HG02852 (cell line): ENCODE measurements at regions not wholly inside any gene's neighbourhood (a gene's known extent, or its start where the extent isn't known, plus 50 kb on each side); places are given as distances from the start of the nearest gene placed in this dataset.
"Not testable (repeated sequence)": the region's sequence is repeated elsewhere in the genome, so short reads cannot be mapped to it uniquely, and the experiment has no call there.

Source experiments
- ATAC-seq: cut with Tn5 transposase; IDR thresholded peaks from one replicate; pipeline ENCODE4 v1.9.1; 2021; ENCODE audit warnings: mild to moderate bottlenecking, moderate library complexity; ENCODE audit not compliant: unreplicated experiment

DNA sequence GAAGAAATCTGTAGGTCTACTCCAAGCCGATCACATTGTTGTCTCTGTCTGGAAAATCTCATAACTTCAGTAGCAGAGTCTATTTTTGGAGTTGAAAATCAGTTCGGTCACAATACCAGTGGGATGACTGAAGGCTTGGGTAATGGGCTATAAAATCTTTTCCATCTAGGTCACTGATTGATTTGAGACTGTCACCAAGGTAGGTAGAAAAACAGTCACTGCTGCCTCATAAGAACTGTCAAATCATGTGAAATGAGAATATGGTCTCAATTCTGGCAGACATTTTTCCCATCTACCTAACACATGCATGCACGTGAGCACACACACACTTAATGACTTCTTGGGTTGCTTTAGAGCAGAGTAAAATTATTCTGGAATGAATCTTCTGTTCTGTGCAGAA is 1162.8 kb upstream of the CITED2 start:
- ATAC-seq: no peak

DNA sequence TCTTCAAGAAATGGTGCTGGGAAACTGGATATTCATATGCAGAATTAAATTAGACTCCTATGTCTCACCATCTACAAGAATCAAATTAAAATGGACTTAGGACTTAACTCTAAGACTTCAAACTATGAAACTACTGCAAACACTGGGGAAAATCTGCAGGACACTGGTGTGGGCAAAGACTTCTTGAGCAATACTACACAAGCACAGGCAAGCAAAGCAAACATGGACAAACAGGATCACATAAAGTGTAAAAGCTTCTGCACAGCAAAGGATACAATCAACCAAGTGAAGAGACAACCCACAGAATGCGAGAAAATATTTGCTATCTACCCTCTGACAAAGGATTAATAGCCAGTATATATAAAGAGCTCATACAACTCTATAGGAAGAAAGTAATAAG is 1161.1 kb upstream of the CITED2 start:
- no peak for ATAC-seq

DNA sequence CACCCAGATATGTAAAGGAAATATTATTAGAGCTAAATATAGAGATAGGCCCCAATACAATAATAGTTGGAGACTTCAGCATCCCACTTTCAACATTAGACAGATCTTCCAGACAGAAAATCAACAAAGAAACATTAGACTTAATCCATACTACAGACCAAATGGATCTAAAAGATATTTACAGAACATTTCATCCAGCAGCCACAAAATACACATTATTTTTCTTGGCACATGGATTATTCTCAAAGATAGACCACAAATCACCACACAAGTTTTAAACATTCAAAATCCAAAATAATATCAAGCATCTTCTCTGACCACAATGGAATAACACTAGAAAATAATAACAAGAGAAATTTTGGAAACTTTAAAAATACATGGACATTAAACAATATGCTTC is 1159.1 kb upstream of the CITED2 start:
- no peak for ATAC-seq

DNA sequence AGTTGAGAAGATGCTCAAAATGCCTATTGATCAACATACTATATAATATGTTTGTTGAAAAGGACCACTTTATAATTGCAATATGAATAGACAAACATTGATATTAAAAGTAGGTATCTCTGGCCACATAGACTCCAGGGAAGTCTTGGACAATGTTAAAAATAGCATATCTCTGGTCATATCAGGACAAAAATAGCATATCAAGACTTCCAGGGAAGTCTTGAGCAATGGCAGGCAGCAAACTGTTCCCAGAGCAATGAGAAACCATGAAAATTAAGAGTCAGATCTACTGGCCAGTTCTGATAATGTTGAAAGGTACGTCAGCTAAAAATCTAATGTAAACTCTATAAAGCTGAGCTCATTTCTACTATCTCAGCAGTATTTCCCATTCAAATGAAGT is 1130.3 kb upstream of the CITED2 start:
- no peak for ATAC-seq

DNA sequence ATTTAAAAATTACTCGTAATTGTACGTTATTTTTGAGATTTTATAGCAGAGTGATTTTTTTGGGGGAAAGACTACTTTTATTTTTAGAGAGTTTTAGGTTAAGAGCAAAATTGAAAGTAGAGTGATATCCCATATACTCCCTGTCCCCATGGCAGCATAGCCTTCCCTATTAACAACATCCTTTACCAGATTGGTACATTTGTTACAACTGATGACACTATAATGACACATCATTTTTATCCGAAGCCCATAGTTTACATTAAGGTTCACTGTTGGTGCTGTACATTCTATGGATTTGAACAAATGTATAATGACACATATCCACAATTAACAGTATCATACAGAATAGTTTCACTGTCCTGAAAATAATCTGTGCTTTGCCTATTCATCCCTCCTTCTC is 1126.4 kb upstream of the CITED2 start:
- no peak for ATAC-seq

DNA sequence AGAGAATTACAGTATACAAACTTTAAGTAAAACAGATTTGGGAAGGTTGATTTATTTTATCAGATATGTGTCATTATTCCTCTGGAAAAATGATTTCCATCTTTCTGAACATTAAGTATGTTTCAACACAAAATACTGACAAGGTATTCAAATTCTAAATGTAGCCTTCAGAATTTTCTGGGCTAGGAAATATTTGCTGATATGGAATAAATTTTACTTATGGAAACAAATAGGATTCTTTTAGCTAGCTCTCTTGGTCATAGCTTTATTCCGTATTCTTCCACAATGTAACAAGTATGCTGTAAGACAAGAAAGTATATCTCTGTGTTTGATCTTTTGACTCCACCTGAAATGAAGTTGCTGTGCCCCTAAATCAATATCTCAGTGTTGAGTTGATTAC is 1125.2 kb upstream of the CITED2 start:
- ATAC-seq: no peak

DNA sequence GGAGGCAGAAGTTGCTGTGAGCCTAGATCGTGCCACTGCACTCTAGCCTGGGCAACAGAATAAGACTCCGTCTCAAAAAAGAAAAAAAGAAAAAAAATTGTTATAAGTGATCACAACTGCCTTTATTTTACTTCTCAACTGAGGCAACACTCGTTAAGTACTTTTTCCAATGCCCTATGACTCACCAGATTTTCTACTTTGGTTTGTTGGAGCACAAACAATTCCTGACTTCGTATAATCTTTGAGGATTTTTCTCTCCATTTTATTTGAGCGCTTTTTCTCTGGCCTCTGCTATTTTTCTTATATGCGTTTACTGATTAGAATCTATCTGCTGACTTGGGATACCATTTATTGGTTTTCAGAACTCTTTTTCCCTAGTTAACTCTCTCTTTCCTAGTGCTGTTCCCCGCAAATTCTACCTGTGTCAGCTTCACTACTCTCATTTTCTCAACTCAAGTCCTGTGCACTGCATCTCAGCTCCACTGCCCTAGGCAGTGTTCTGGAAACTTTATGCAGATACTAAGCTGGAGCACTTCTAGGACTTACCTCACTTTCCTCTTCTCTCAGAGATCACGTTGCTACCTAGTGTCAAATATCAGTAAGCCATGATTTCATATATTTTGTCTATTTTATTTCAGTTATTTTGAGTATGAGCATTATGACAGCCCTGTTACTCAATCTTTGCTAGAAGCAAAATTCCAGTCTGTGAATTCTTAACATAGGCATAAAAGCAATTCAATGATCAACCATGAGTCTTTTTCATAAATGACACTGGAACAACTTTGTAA is 1120.1 kb upstream of the CITED2 start:
- ATAC-seq: no peak

DNA sequence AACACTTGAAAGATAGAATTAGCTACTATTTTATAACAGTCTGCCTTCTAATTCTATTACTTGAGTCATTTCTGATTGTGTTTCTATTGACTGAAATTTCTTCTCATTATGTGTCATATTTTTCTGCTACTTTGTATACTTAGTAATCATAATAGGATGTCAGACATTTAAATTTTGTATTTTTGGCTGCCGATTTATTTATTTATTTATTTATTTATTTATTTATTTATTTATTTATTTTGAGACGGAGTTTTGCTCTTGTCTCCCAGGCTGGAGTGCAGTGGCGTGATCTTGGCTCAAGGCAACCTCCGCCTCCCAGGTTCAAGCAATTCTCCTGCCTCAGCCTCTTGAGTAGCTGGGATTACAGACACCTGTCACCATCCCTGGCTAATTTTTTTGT is 1119.0 kb upstream of the CITED2 start:
- not testable (repeated sequence) for ATAC-seq

DNA sequence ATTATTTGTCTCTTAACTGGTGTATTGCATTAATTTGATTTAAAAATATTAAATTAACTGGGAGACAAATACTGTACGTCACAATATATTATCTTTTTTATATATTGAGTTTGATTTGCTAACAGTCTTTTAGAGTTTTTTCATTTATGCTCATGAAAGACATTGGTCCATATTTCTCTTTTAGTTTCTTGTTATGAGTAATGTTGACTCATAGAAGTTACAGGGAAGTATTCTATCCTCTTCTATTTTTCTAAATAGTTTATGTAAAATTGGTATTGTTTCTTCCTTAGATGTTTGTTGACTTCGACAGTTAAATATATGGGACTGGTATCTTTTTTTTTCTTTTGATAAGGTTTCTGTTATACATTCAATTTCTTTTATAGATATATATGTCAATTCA is 1115.6 kb upstream of the CITED2 start:
- ATAC-seq: no peak

DNA sequence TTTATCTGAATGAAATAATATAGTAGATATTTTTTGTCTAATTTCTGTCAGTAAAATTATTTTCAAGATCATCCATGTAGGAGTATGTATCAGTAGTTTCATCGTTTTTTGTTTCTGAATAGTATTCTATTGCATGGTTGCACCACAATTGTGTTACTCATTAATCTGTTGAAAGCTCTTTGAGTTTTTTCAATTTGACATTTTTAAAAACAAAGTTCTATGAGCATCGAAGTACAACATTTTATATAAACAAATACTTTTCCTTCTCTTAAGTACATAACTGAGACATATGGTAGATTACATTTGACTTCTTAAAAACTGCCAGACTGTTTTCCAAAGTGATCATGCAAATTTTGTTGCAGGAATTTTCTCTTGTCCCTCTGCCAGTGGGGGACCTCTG is 1113.1 kb upstream of the CITED2 start:
- no peak for ATAC-seq

DNA sequence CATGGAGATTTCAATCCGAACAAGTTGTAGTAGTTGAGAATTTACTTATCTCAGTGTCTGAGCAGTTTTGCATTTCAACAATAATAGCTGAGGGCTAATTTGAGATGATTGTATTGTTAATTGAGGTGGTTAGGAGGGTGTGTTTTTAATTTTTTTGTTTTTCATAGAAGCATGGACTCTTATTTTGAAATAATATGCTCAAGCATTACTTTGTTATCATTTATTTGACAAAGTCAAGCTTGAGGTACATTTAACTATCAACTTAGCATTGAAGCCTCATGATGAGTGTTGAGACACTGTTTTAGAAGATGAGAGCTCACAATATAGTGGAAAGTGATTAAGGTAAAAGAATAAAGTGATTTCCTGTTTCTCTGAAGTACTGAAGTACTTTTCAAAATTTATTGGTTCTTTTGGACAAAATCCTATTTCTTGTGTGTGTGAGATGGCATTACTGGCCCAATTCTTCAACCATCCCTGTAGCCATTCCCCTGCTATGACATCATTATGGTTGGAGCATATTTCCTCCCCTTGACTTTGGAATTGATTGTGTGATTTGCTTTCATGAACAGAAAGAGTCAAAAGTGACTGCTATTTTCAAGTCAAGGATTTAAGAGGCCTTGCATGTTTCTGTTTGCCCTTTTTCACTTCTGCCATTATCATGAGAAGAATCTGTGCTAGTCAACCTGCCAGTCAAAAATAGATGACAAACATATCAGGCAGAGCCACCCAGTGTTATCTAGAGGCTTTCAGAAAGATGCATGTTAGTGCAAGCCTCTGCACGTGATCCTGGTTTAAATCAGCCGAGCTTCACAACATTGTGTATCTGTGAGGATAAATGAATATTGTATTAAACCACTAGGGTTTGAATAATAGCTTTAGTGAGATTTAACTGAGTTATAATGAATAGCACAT is 1112.3 kb upstream of the CITED2 start:
- no peak for ATAC-seq

DNA sequence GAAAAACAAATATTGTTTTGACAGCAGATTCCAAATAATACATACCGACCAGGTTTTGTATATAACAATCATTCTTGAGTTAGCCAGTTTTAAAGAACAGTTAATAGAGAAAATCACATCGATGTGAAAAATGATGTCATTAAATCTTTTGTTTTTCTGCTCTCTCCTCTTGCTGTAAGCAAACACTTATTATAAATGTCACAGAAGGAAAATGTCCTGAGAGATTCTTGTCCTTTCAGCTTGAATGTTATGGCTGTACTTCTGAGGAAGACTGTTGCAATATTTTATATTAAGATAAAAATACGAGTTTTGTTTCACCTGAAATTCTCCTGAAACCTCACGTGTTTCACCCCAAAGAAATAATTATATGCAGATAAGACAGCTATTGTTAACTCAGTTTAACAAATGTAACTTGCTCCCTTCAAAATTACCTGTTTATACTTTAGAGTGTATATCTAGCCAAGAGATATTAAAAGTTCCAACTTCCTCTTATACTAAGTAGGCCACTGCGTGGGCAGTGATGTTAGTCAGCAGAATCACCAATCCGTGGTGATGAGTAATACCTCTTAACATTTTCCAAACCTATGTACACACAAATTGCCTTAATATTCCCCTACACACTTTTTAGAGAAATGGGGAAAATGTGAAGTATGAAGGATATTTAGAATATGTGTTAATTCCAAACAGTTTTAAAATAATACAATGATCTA is 1111.4 kb upstream of the CITED2 start:
- ATAC-seq: peak; percentile 76

DNA sequence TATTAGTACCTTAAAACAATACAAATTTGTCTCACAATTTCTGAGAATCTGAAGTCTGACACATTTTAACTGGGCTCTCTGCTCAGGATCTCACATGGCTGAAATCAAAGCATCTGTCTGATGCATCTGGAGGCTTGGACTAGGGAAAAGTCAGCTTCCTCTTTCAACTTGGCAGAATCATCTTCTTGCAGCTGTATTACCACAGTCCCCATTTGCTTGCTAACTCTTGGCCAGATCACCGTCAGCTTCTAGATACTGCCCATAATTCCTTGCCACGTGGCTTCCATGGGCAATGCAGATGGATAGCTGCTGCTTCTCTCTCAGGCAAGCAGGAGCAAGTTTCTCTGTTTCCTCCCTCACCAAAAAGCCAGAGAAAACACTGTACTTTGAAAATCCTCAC is 1106.4 kb upstream of the CITED2 start:
- ATAC-seq: no peak

DNA sequence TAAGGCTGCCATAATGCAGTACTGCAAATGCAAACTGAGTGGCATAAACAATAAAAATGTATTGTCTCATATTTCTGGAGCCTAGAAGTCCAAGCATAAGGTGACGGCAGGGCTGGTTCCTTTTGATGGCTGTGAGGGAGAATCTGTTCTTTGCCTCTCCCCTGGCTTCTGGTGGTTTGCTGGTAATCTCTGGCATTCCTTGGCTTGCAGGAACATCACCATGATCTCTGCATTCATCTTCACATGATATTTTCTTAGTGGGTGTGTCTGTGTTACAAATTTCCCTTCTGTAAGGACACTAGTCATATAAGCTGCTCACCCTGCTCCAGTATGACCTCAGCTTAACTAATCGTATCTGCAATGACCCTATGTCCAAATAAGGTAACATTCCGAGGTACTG is 1104.2 kb upstream of the CITED2 start:
- no peak for ATAC-seq

DNA sequence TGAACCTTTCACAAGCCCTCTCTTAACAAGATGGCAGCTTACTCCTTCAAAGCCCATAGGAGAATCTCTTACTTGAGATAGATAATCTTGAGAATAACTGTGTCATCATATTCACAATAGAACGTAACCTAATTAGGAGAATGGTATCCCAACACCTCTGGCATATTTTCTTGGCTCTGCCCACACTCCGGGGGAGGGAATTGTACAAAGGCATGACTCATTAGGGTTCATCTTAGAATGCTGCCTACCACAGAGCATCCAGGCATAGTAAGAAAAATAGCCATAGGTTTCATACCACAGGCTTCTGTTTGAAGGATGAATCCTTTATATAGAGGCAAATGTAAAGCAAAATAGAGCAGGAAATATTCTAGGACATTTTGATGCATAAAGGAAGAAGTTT is 1100.6 kb upstream of the CITED2 start:
- no peak for ATAC-seq

DNA sequence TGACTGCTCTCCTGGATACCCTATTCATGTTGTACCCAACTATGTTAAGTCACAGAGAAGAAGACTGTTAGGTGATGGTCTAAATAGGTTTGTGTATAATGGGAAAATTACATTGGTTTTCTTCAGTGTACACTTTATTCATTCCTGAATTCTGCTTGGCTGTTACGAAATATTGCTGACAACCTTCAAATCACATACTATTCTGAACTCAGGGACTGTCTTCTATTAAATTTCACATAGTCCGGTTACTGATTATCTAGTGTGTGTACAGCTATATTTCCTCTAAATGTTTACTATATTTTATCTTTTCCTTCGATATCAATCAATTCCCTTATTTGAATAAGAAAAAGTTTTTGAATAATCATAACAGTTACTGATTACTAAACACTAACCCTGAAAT is 1090.3 kb upstream of the CITED2 start:
- ATAC-seq: no peak

DNA sequence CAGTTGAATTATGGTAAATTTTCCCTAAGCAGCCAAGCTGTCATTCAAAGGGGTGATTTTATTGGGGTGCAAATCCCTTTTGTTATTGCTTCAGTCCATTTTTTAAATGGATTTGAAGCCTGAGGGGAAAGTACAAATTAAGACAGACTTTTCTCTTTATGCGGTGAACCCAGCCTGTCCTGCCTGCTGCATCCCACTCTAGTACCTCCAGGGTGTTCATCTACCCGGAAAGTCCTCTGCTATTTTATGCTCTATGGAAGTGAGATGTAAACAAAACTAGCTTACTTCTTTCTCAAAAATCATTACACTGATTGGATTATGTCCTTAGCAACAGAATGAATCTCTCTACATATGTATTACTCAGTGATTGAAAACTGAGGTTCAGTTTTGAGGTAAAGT is 1088.9 kb upstream of the CITED2 start:
- ATAC-seq: no peak

DNA sequence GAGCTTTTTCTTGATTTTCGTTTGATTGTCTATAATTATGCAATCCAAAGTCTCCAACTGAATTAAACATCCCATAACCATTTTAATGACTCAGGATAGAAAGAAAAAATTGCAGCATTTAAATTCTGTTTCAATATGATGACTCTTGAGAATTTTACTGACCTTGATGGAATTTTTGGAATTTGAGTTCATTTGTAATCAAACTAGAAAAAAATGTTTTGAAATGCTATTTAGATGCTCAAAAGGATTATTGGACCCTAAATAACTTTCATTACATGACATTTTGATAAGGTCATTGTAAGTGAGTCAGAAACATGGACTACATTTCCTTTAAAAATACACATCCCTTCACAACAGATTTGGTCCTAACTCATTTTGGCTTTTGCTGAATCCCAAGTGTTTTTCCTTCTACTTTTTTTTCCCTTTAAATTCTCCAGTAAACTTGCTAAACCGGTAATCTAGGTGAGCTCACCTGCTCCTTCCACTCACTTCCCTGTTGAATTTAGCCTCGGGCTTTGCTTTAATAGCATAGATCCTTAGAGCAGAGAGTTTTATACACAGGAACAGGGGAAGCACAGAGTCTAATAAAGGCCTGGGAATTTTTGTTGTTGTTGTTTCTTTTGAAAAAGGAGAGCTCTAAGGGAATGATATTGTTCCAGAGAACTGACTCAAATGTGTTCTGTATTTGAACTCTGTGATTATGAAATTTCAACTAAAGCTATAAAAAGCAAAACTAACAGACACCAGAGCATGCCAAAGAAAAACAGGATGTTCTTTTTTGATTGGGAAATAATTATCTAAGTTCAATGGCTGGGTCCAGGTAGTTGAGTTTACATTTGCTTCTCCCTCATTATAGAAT is 1088.2 kb upstream of the CITED2 start:
- no peak for ATAC-seq

DNA sequence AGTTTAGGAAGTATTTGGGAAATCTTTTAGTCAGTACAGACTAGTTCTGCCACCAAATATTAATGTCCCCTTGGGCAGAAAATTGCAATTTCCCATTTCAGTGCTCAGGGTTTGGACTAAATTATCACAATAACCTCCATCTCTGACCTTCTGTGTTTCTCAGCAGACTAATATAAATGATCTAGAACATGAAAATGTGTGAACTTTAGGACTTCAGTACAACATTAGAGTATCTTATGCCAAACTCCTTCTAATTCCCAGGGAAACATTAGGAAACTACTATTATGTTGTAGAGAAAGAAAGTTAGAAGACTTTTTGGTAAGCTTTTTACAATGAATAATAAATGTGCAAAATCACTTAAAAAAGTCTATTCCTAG is 1087.6 kb upstream of the CITED2 start:
- ATAC-seq: no peak

DNA sequence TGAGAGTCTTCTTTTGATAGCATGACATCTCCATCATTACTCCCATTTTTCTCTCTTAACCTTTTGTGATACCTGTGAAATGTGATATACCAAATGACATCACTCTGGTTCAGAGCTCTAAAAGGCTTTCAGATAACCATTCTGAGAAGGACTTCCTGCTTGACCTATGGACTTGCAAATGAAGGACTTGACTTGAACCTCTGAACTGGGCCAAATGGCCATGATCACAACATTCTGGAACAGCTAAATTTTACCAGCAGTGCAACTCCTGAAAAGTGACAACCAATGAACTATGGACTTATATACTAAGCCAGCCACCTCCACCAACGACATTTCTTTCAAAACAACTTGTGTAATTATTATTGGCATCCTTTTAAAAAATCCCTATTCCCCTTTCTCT is 1085.8 kb upstream of the CITED2 start:
- no peak for ATAC-seq

DNA sequence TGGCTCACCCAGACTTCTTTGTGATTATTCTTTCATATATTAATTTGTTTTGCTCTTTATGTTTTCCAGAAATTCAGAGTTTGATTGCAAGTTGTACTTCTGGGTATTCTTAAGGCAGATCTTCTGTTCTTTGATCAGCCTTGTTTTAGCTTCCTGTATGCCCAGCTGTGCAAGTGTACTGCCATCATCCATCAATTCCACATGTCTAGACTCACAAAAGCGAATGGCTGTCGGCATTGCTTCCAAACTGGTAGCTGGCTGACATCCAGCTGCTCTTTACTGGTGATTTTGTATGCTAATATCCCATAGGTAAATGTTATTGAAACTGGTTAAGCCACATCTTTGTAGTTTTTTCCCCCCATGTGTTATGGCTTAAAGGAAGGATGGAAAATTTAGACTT is 1084.8 kb upstream of the CITED2 start:
- ATAC-seq: no peak
